ENCODE measurements at regions not wholly inside any gene's neighbourhood (a gene's known extent, or its start where the extent isn't known, plus 50 kb on each side); places are given as distances from the start of the nearest gene placed in this dataset.

- TF ChIP-seq EZH2 (IDR thresholded peaks at IDR 0.05; ENCODE audit: low read length, missing control alignments) (no peak), CTCF (conservative IDR thresholded peaks at IDR 0.05 in 1 of 2, IDR thresholded peaks at IDR 0.05 in 1 of 2; ENCODE audit: low read depth in 1 of 2, low read length in 2 of 2) (no peak)
These were observed 94.5 kb upstream of the PELI2 start for GRCh38 chr14:56023661-56024081.
